ENCODE measurements at regions not wholly inside any gene's neighbourhood (a gene's known extent, or its start where the extent isn't known, plus 50 kb on each side); places are given as distances from the start of the nearest gene placed in this dataset.

- TF ChIP-seq TAF1 (IDR thresholded peaks at IDR 0.05; ENCODE audit: low read depth): no peak
- no peak for TF ChIP-seq NFIC (IDR thresholded peaks at IDR 0.05)
- no peak for TF ChIP-seq EGR1 (IDR thresholded peaks at IDR 0.05)
- TF ChIP-seq TCF12 (IDR thresholded peaks at IDR 0.05; ENCODE audit: low read depth): no peak
- no peak for TF ChIP-seq TEAD4 (IDR thresholded peaks at IDR 0.05)
Measured at GRCh38 chr1:229753764-229754551, 127.9 kb downstream of the URB2 start.
